Prostate gland (tissue), 2 donors: ENCODE measurements at regions not wholly inside any gene's neighbourhood (a gene's known extent, or its start where the extent isn't known, plus 50 kb on each side); places are given as distances from the start of the nearest gene placed in this dataset.
A peak's percentile ranks its signal among the peaks of the same experiment; 100 is the strongest.

ENCODE experiments used
- DNase-seq: peaks from one replicate; pipeline ENCODE4 v3.0.0-alpha.2; 2019; ENCODE audit warnings: low spot score
- H3K27ac ChIP-seq, 2 donors: fragments of 200-600 bp; sonication (generic); 2 replicates each; pipeline ENCODE4 v1.5.1; 2017 to 2019
- H3K27me3 ChIP-seq: fragments of 200-600 bp; sonication (generic); replicated peaks from 2 replicates; pipeline ENCODE4 v1.5.1; 2019; ENCODE audit not compliant: insufficient read depth
- H3K36me3 ChIP-seq, 2 donors: fragments of 200-600 bp; sonication (generic); 1 replicate in 1 of 2; 2 replicates in 1 of 2; pipeline versions ENCODE4 v1.5.1 to v1.8.1; 2017 to 2019
- H3K4me1 ChIP-seq: fragments of 200-600 bp; sonication (generic); replicated peaks from 2 replicates; pipeline ENCODE4 v1.5.1; 2019
- H3K4me3 ChIP-seq, 2 donors: fragments of 200-600 bp; sonication (generic); 2 replicates each; pipeline ENCODE4 v1.5.1; 2017 to 2019
- H3K9me3 ChIP-seq: fragments of 200-600 bp; sonication (generic); 2 replicates; pipeline ENCODE4 v1.5.1; 2017
- POLR2A ChIP-seq: fragments of 450-650 bp; IDR thresholded peaks from one replicate; pipeline ENCODE4 v1.6.1; 2016; ENCODE audit warnings: antibody characterized with exemption, mild to moderate bottlenecking
- POLR2AphosphoS5 ChIP-seq: sonication (generic); formaldehyde crosslinking; IDR thresholded peaks from one replicate; pipeline ENCODE4 v1.6.1; 2017; ENCODE audit warnings: antibody characterized with exemption
- WGBS: methylation state at CpG from one replicate; pipeline ENCODE4 v1.1.5; 2018; 5-methylcytosine and 5-hydroxymethylcytosine counted together
- intact Hi-C: fragments of 100-400 bp; cut with DNase I; formaldehyde crosslinking; loops from one replicate; pipeline ENCODE4 v1.14.2; 2022
- TF ChIP-seq, protein P1 (sequence below), 4 experiments: fragments of 200-600 bp in 2 of 4; fragments of 450-650 bp in 2 of 4; sonication (generic) in 2 of 4; IDR thresholded peaks; 1 replicate in 3 of 4; 2 replicates in 1 of 4; pipeline ENCODE4 v1.5.1; 2016 to 2019; ENCODE audit warnings: antibody characterized with exemption in 4 of 4, mild to moderate bottlenecking in 2 of 4, moderate library complexity in 2 of 4

DNA sequence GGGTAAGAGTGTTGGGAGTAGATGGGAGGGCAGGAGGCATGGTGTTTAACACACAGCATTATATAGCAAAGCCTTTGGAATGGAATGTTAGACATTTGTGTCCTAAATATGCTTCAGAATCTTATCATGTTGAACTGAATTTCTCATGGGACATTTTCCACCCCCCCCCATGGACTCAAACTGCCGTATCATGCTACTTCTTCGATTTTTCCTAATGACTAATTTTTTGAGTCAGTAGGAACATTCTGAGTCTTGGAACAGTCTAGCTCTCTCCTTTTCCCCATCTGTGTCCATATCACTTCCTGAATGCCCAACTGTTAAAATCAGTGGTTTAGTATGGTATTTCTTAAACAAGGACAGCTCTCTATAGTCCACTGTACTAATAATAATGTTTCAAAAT lies 380.6 kb downstream of the TLE4 start:
- TF ChIP-seq POLR2A = no peak
- TF ChIP-seq POLR2AphosphoS5 = no peak
- TF ChIP-seq, protein P1, sequence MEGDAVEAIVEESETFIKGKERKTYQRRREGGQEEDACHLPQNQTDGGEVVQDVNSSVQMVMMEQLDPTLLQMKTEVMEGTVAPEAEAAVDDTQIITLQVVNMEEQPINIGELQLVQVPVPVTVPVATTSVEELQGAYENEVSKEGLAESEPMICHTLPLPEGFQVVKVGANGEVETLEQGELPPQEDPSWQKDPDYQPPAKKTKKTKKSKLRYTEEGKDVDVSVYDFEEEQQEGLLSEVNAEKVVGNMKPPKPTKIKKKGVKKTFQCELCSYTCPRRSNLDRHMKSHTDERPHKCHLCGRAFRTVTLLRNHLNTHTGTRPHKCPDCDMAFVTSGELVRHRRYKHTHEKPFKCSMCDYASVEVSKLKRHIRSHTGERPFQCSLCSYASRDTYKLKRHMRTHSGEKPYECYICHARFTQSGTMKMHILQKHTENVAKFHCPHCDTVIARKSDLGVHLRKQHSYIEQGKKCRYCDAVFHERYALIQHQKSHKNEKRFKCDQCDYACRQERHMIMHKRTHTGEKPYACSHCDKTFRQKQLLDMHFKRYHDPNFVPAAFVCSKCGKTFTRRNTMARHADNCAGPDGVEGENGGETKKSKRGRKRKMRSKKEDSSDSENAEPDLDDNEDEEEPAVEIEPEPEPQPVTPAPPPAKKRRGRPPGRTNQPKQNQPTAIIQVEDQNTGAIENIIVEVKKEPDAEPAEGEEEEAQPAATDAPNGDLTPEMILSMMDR (IDR thresholded peaks at IDR 0.05) = no peak
- Histone ChIP-seq H3K27me3 (no peaks in the 10 kb centered on the region), H3K9me3 (no peaks in the 10 kb centered on the region), H3K27ac (no peak overlapping the region), H3K4me1 (no peaks in the 10 kb centered on the region), H3K36me3 (no peaks in the 10 kb centered on the region), H3K4me3 (no peak overlapping the region)
- intact Hi-C loops = no loop called here
- DNase-seq = no peak
- WGBS = 90% methylated on average over 2 of the region's 2 CpGs

DNA sequence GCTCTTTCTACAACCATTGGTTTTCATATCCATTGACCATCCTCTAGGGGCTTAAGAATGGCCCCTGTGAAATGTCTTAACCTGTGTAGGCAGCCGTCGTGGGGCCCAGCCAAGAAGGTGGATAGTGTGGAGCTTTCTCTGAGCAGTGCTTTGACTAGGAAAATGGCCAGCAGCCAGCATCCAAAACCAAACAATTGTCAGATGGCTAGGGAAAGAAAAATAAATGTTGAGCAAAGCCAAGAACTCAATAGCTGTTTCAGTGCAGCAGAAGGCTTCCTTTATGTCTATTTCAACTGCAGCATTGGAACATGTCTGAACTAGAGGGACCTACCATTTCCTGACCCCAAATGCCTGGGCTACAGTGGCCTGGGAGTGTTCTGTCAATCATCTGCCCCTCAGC lies 374.9 kb downstream of the TLE4 start:
- Histone ChIP-seq H3K27me3 (no peaks in the 10 kb centered on the region), H3K27ac (no peak overlapping the region), H3K9me3 (no peaks in the 10 kb centered on the region), H3K4me1 (no peaks in the 10 kb centered on the region), H3K36me3 (no peaks in the 10 kb centered on the region), H3K4me3 (no peak overlapping the region)
- 43% methylated on average over 2 of the region's 2 CpGs for whole genome bisulfite sequencing
- intact Hi-C loops = no loop called here
- peak; percentile 12 for DNase-seq
- TF ChIP-seq, protein P1 (IDR thresholded peaks at IDR 0.05) = no peak
- TF ChIP-seq POLR2AphosphoS5 (no peak), POLR2A (no peak)

DNA sequence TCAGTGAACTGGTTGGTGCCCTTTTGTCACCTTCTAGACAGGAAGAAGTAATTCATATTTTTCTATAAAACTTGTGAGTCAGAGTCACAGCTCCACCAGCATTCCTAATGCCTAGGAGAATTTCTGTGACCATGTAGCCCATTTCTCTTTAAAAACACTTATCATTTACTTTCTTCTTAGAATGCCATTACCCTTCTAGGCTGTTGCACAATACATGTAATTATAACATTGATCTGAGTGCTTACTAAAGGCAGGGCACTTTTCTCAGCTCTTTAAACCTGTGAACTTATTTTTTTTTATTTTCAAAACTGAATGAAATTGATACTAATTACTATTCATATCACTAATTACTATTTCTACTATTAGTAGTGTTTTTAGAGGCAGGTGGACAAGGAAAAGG lies 373.7 kb downstream of the TLE4 start:
- Histone ChIP-seq H3K9me3 (no peaks in the 10 kb centered on the region), H3K36me3 (no peaks in the 10 kb centered on the region), H3K27me3 (no peaks in the 10 kb centered on the region), H3K27ac (no peak overlapping the region), H3K4me3 (no peak overlapping the region), H3K4me1 (no peaks in the 10 kb centered on the region)
- intact Hi-C loops = no loop called here
- TF ChIP-seq, protein P1 (IDR thresholded peaks at IDR 0.05) = no peak
- no peak for TF ChIP-seq POLR2A
- no peak for TF ChIP-seq POLR2AphosphoS5
- DNase-seq = no peak

DNA sequence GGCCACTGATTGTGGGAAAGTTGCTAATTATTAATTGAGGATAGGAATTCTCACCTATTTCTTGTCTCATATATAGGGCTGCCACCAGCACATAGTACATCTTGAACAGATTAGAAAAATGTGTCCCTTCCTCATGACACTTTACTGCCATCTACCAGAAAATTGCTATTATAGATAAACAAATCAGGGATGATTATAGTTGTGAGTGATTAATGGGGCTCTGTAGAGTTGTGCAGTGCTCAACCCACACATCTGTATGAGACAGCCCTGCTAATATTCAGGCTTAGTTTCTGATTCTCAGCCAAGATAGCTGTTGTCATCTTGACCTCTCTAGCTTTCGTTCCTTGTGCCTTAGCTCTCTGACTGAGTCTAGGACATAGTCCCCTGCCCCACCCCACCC lies 373.3 kb downstream of the TLE4 start:
- WGBS = 88% methylated on average over 1 of the region's 1 CpG
- no peak for DNase-seq
- intact Hi-C loops = no loop called here
- Histone ChIP-seq H3K4me3 (no peak overlapping the region), H3K27me3 (no peaks in the 10 kb centered on the region), H3K4me1 (no peaks in the 10 kb centered on the region), H3K36me3 (no peaks in the 10 kb centered on the region), H3K27ac (no peak overlapping the region), H3K9me3 (no peaks in the 10 kb centered on the region)
- TF ChIP-seq, protein P1 (IDR thresholded peaks at IDR 0.05) = no peak
- no peak for TF ChIP-seq POLR2A
- TF ChIP-seq POLR2AphosphoS5 = no peak

DNA sequence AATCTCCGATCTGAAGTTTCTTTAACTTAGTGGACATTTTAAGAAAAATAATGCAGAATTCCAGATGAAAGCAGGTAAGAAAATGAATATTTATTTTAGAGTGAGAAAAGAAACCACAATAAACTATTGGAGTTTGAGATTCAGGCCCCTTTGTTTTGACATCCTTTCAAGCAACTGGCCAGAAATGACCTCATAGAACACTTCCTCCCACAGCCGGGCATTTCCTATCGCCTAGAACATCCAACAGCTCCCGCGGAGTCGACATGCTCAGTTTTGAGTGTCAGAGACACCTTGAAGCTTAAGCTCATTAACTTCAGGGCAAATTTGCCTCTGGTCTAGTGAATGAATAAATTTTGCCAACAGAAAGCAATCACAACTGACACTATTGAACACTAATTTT lies 369.2 kb downstream of the TLE4 start:
- TF ChIP-seq POLR2A (no peak), POLR2AphosphoS5 (no peak)
- TF ChIP-seq, protein P1 (IDR thresholded peaks at IDR 0.05) = no peak
- no peaks in the 10 kb centered on the region for H3K4me1 ChIP-seq
- H3K27me3 ChIP-seq = no peaks in the 10 kb centered on the region
- intact Hi-C loops = no loop called here
- 82% methylated on average over 6 of the region's 6 CpGs for WGBS
- DNase-seq = no peak
- H3K27ac ChIP-seq = no peak overlapping the region
- no peaks in the 10 kb centered on the region for H3K36me3 ChIP-seq
- no peak overlapping the region for H3K4me3 ChIP-seq
- H3K9me3 ChIP-seq = no peaks in the 10 kb centered on the region
